ENCODE measurements at regions not wholly inside any gene's neighbourhood (a gene's known extent, or its start where the extent isn't known, plus 50 kb on each side); places are given as distances from the start of the nearest gene placed in this dataset.

- TF ChIP-seq CTCF (IDR thresholded peaks at IDR 0.05; ENCODE audit: insufficient read depth, low read length) (no peak), SPI1 (IDR thresholded peaks at IDR 0.05; ENCODE audit: borderline replicate concordance, low read depth) (no peak)
Measured at GRCh38 chr5:57595523-57595991, 112.9 kb upstream of the ACTBL2 start.
